IPS-15b (cell line): ENCODE measurements at regions not wholly inside any gene's neighbourhood (a gene's known extent, or its start where the extent isn't known, plus 50 kb on each side); places are given as distances from the start of the nearest gene placed in this dataset.

Experiments
- H3K27me3 ChIP-seq: one replicate; pipeline ENCODE4 v1.6.1; 2013; ENCODE audit warnings: low read length; ENCODE audit not compliant: control insufficient read depth, insufficient read depth
- H3K36me3 ChIP-seq: one replicate; pipeline ENCODE4 v1.6.1; 2013; ENCODE audit warnings: low read length; ENCODE audit not compliant: control insufficient read depth, insufficient read depth
- H3K4me1 ChIP-seq: one replicate; pipeline ENCODE4 v1.6.1; 2013; ENCODE audit warnings: mild to moderate bottlenecking, low read length; ENCODE audit not compliant: control insufficient read depth, insufficient read depth
- H3K4me3 ChIP-seq: one replicate; pipeline ENCODE4 v1.5.1; 2013; ENCODE audit warnings: low read depth, low read length
- H3K9ac ChIP-seq: one replicate; pipeline ENCODE4 v1.6.1; 2013; ENCODE audit warnings: low read depth, mild to moderate bottlenecking, low read length
- H3K9me3 ChIP-seq: one replicate; pipeline ENCODE4 v1.6.1; 2013; ENCODE audit warnings: mild to moderate bottlenecking, low read length; ENCODE audit not compliant: control insufficient read depth, insufficient read depth

DNA sequence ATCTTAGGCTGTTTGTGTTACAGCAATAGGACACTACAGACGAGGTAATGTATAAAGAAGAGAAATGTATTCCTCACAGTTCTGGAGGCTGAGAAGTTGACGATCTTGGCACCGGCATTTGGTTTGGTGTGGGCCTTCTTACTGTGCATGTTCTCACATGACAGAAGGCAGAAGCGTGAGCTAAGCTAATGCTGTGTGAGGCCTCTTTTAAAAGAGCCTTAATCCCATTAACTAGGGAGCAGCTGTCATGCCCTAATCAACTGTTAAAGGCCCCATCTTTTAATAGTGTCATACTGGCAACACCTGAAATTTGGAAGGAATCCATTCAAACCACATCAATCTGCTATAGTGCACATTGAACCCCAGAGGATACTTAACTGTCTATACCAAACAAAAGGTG is 992.9 kb downstream of the GALC start:
- Histone ChIP-seq H3K9ac (no peak overlapping the region), H3K36me3 (no peaks in the 10 kb centered on the region), H3K27me3 (no peaks in the 10 kb centered on the region)

DNA sequence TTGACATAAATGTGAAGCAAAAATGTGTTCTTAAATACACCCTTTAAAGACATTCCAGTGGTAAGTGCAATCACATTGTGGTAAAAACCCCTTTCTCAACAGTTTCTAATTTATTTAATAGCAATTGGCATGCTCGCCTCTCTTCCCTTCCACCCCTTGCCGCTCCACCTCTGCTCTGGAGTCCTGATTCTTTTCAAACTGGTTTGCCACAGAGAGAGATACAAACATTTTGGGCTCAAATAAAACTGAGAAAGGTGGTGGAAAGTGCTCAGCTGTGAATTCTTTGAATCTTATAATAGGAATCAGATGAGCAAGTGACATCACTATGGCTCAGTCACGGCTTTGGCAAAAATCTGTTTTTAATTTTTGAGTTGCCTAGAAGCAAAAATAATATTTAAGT is 993.9 kb downstream of the GALC start:
- no peaks in the 10 kb centered on the region for H3K9me3 ChIP-seq
- H3K36me3 ChIP-seq = no peaks in the 10 kb centered on the region
- H3K9ac ChIP-seq = no peak overlapping the region
- H3K4me3 ChIP-seq = no peak overlapping the region
- no peaks in the 10 kb centered on the region for H3K4me1 ChIP-seq
- no peaks in the 10 kb centered on the region for H3K27me3 ChIP-seq

More for the DNA sequence above, 992.9 kb downstream of the GALC start:
- no peak overlapping the region for H3K4me3 ChIP-seq
- no peaks in the 10 kb centered on the region for H3K4me1 ChIP-seq
- no peaks in the 10 kb centered on the region for H3K9me3 ChIP-seq

DNA sequence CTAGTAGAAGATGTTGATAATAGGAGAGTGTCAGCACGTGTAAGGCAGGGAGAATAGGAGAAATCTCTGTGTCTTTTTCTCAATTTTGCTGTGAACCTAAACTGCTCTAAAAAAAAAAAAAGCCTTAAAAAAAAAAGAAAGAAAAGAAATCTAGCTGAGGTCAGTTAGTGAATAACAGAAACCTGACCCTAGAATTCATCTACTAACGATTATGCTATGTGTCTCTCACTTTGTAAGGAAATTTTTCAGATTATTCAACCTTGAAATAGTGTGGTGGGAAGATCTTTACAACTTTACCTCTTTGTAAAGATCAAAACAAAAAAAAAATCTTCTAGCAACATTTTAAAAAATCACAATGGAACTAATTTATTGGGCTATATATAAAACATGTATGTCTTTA is 995.7 kb downstream of the GALC start:
- Histone ChIP-seq H3K4me3 (no peak overlapping the region), H3K4me1 (no peaks in the 10 kb centered on the region), H3K27me3 (no peaks in the 10 kb centered on the region), H3K36me3 (no peaks in the 10 kb centered on the region), H3K9ac (no peak overlapping the region), H3K9me3 (no peaks in the 10 kb centered on the region)

DNA sequence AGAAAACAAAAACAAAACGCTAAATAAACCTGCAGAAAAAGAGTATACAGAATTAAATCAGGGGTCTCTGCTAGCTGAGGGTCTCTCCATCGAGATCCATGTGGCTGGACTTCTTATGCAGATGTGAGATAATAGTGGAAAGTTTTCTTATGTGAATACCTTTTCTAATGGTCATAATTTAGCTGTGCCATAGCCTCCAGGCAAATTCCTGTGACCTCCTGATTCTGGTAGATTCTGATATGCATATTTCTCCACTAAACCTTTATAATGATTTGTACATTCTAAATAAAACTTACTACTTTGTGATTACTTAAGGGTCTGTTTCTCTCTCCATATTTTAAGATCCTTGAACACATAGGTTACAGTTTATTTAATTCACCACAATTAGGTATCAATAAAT is 1002.6 kb downstream of the GALC start:
- Histone ChIP-seq H3K36me3 (no peaks in the 10 kb centered on the region), H3K4me1 (no peaks in the 10 kb centered on the region), H3K27me3 (no peaks in the 10 kb centered on the region), H3K4me3 (no peak overlapping the region), H3K9ac (no peak overlapping the region), H3K9me3 (no peaks in the 10 kb centered on the region)

DNA sequence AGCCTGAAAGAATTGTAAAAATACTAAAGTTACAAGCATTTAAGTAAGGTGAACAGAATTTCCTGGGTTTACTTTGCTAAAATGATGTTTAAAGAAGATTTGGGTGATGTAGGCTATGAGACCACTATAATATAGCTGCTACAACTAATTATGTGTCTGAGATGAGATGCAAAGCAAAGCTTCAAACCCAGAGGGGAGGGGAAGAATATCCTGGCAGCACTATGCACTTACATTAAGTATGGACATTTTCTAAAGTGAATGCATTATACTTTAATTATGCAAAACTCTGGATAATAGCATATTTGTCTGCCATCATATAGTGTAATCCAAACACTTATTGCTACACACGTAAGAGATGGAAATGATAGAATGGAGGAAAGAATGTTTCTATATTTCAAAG is 1003.7 kb downstream of the GALC start:
- no peaks in the 10 kb centered on the region for H3K4me1 ChIP-seq
- no peaks in the 10 kb centered on the region for H3K36me3 ChIP-seq
- no peak overlapping the region for H3K9ac ChIP-seq
- H3K4me3 ChIP-seq = no peak overlapping the region
- no peaks in the 10 kb centered on the region for H3K27me3 ChIP-seq
- H3K9me3 ChIP-seq = no peaks in the 10 kb centered on the region

DNA sequence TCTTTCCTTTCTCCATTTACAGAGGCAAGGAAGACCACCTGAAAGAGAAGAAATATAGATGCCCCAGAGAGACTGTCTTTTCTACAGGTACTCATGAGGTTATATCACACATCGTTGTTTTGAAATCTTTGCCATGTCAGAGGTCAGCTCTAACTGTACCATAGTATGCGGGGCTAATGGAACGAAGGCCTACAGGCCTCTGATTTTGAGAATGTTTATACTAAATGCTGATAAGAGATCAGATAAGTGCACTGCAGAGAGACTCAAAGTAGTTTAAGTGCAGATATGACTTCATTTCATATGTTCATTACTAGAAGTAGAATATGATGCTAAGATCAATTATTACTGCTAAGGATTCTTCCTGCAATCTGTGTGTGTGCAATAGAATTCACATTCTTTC is 1005.0 kb downstream of the GALC start:
- Histone ChIP-seq H3K9ac (no peak overlapping the region), H3K4me3 (no peak overlapping the region), H3K36me3 (no peaks in the 10 kb centered on the region), H3K4me1 (no peaks in the 10 kb centered on the region), H3K9me3 (no peaks in the 10 kb centered on the region), H3K27me3 (no peaks in the 10 kb centered on the region)

DNA sequence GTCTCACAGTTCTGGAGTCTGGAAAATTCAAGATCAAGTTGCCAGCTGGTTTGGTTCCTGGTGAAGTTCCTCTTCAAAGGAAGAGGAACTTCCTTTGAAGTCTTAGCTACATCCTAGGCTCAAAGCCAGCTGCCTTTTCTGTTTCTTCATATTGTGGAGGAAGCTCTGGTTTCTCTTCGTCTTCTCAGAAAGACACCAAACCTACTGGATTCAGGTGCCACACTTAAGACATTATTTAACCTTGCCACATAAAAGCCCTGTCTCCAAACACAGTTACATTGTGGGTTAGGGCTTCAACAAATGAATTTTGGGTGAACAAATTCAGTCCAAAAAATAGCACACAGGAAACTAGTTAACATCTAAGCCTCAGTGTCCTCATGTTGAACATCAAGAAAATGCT is 1019.8 kb downstream of the GALC start:
- H3K4me3 ChIP-seq = no peak overlapping the region
- H3K4me1 ChIP-seq = no peaks in the 10 kb centered on the region
- H3K36me3 ChIP-seq = no peaks in the 10 kb centered on the region
- no peaks in the 10 kb centered on the region for H3K27me3 ChIP-seq
- H3K9me3 ChIP-seq = no peaks in the 10 kb centered on the region
- no peak overlapping the region for H3K9ac ChIP-seq

DNA sequence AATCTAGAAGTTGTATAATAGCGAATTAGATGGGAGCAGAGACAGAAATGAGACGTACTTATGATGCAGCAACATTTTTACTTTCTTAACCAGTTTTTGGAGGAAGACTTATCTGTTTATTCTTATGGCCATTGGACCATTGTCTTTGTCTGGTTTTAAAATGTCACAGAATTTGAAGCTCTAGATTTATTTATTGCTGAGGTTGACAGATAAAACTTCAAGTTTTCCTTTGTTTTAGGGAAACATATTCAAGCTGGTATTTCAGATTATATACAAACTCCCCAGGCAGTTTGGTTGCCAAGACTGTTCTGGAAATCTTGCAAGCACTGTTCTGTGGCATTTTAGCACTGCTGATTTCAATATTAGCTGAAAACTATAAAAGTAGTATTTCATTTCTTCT is 1021.7 kb downstream of the GALC start:
- Histone ChIP-seq H3K4me3 (no peak overlapping the region), H3K4me1 (no peaks in the 10 kb centered on the region), H3K9ac (no peak overlapping the region), H3K27me3 (no peaks in the 10 kb centered on the region), H3K36me3 (no peaks in the 10 kb centered on the region), H3K9me3 (no peaks in the 10 kb centered on the region)

DNA sequence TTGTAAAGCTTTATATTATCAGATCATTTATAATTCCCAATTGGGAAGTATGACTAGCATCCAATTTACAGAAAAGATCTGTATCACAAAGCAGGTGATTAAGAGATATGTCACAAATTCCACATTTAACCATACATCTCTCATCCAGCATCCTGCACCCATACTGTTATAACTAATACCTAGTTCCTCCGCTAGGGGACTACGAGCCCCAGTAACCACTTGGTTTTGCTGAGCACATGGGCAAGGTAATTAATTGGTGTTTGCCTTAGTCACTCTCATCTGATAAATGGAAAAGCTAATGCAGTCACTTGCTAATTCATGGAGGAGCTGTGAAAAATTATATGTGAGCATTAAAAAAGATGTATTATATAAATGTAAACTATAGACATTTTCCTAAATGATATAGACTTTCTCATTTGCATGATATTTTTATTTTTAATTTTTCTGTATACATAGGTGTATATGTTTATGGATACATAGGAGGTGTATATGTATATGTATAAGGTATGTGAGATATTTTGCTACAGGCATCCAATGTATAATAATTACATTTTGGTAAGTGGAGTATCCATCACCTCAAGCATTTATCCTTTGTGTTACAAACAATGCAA is 1031.8 kb downstream of the GALC start:
- no peaks in the 10 kb centered on the region for H3K4me1 ChIP-seq
- H3K27me3 ChIP-seq = no peaks in the 10 kb centered on the region
- H3K9ac ChIP-seq = no peak overlapping the region
- H3K9me3 ChIP-seq = no peaks in the 10 kb centered on the region
- no peak overlapping the region for H3K4me3 ChIP-seq
- H3K36me3 ChIP-seq = no peaks in the 10 kb centered on the region

DNA sequence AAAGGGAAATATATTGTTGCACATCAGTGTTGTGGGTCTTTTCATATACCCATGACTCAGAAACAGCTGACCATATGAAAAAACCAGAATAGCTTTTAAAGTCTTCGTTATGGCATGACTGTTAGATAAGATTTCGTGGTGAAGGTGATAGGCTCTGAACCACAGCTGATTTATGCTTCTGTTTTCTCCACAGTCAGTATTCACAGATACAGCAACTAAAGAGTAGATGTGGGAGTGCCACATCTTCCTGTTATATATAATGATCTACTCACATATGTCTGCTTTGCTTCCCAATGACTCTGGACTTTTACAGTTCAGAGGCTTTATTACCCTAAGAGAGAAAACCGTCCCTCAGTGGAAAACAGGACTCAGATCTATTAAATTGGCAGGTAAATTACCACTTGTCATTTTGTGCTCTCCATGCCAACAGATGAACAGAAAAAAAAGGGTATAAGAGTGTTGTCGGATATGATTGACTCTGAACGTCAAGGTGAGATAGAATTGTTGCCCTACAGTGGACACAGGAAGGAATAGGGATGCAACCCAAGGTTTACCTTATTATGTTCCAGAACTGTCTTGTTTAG is 1037.1 kb downstream of the GALC start:
- Histone ChIP-seq H3K9me3 (no peaks in the 10 kb centered on the region), H3K36me3 (no peaks in the 10 kb centered on the region), H3K27me3 (no peaks in the 10 kb centered on the region), H3K9ac (no peak overlapping the region), H3K4me3 (no peak overlapping the region), H3K4me1 (no peaks in the 10 kb centered on the region)

DNA sequence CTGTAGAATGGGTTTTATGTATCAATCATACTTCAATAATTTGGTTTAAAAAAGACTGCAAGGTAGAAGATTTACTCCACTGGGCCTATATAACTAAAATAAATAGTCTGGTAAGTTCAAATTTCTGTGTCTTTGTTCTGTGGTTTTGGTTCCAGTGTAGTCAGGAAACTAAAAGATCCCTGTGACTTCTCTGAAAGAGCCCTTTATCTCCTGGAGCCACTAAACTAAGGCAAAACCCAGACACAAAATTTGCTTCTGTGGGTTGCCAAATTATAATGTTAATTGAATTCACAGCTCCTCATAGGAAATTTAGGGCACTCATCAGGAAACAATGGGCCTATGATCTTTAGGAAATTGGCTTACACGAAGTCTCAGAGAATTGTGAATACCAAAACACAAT is 1038.4 kb downstream of the GALC start:
- no peaks in the 10 kb centered on the region for H3K9me3 ChIP-seq
- H3K4me3 ChIP-seq = no peak overlapping the region
- no peaks in the 10 kb centered on the region for H3K27me3 ChIP-seq
- no peak overlapping the region for H3K9ac ChIP-seq
- H3K4me1 ChIP-seq = no peaks in the 10 kb centered on the region
- no peaks in the 10 kb centered on the region for H3K36me3 ChIP-seq

DNA sequence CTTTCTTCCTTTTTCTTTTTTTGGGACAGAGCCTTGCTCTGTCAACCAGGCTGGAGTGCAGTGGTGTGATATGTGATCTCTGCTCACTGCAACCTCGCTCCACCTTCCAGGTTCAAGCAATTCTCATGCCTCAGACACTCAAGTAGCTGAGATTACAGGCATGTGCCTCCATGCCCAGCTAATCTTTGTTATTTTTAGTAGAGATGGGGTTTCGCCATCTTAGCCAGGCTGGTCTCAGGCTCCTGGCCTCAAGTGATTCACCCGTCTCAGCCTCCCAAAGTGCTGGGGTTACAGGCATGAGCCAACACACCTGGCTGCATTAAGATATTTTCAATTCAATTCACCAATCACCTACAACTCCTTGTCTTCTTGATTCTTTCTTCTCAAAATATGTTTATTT is 1046.5 kb downstream of the GALC start:
- no peak overlapping the region for H3K9ac ChIP-seq
- no peaks in the 10 kb centered on the region for H3K4me1 ChIP-seq
- no peaks in the 10 kb centered on the region for H3K36me3 ChIP-seq
- no peaks in the 10 kb centered on the region for H3K9me3 ChIP-seq
- H3K4me3 ChIP-seq = no peak overlapping the region
- no peaks in the 10 kb centered on the region for H3K27me3 ChIP-seq
